OCI-LY7 (cell line): ENCODE measurements at regions not wholly inside any gene's neighbourhood (a gene's known extent, or its start where the extent isn't known, plus 50 kb on each side); places are given as distances from the start of the nearest gene placed in this dataset.

Source experiments
- BruUV-seq: library from RNA; stranded (reverse); fragments of 400-500 nt; replicated peaks from 2 replicates; lab custom pipeline; 2021; lab: Mats Ljungman, UMichigan
- CTCF ChIA-PET: fragments of 300-600 bp; sonication (Branson Sonifier 250); formaldehyde crosslinking; loops from one replicate; lab custom pipeline; 2022; ENCODE audit warnings: antibody characterized with exemption; ENCODE audit not compliant: unreplicated experiment; lab: Charles Lee
- POLR2A ChIA-PET: fragments of 300-600 bp; sonication (Branson Sonifier 250); formaldehyde crosslinking; loops from one replicate; lab custom pipeline; 2022; ENCODE audit warnings: antibody characterized with exemption; lab: Charles Lee
- DNase-seq: peaks from one replicate; pipeline ENCODE4 v3.0.0-alpha.2; 2015; ENCODE audit warnings: low spot score
- H2AFZ ChIP-seq: fragments of 200-600 bp; sonication (generic), shearing (Covaris generic); 2 replicates; pipeline ENCODE4 v1.6.1; 2014; ENCODE audit warnings: mild to moderate bottlenecking, antibody characterized with exemption, low read length, moderate library complexity
- H3K27ac ChIP-seq: fragments of 200-600 bp; sonication (generic); 2 replicates; pipeline ENCODE4 v1.5.1; 2014; ENCODE audit warnings: mixed run types, low read depth, mild to moderate bottlenecking, moderate library complexity, low read length, inconsistent platforms; ENCODE audit not compliant: poor library complexity, severe bottlenecking
- H3K36me3 ChIP-seq: fragments of 200-600 bp; sonication (generic); 2 replicates; pipeline ENCODE4 v1.6.1; 2014; ENCODE audit warnings: mild to moderate bottlenecking, antibody characterized with exemption, low read length, moderate library complexity, mixed read lengths; ENCODE audit not compliant: insufficient read depth
- H3K4me1 ChIP-seq: fragments of 200-600 bp; sonication (generic); 2 replicates; pipeline ENCODE4 v1.5.1; 2014; ENCODE audit warnings: mild to moderate bottlenecking, low read length; ENCODE audit not compliant: insufficient read depth, poor library complexity, severe bottlenecking
- H3K4me2 ChIP-seq: fragments of 200-600 bp; sonication (generic); 2 replicates; pipeline ENCODE4 v1.6.1; 2014; ENCODE audit warnings: mild to moderate bottlenecking, low read length
- H3K4me3 ChIP-seq: fragments of 200-600 bp; sonication (generic); 2 replicates; pipeline ENCODE4 v1.5.1; 2014; ENCODE audit warnings: mild to moderate bottlenecking, low read depth, low read length; ENCODE audit not compliant: poor library complexity, severe bottlenecking
- H3K79me2 ChIP-seq: fragments of 200-600 bp; sonication (generic); 2 replicates; pipeline ENCODE4 v1.6.1; 2016; ENCODE audit warnings: low read depth, mild to moderate bottlenecking, low read length, moderate library complexity, mixed read lengths; ENCODE audit not compliant: insufficient read depth
- H3K9me2 ChIP-seq: fragments of 200-600 bp; sonication (generic); 2 replicates; pipeline ENCODE4 v1.6.1; 2016; ENCODE audit warnings: mild to moderate bottlenecking, low read length, mixed read lengths; ENCODE audit not compliant: insufficient read depth
- H3K9me3 ChIP-seq: fragments of 200-600 bp; sonication (generic); 2 replicates; pipeline ENCODE4 v1.6.1; 2014; ENCODE audit warnings: mild to moderate bottlenecking, mixed run types, low read length, mixed read lengths
- H4K20me1 ChIP-seq: fragments of 200-600 bp; sonication (generic); 2 replicates; pipeline ENCODE4 v1.6.1; 2014; ENCODE audit warnings: mild to moderate bottlenecking, antibody characterized with exemption, low read length, moderate library complexity, mixed read lengths; ENCODE audit not compliant: insufficient read depth
- EZH2phosphoT487 ChIP-seq: fragments of 200-600 bp; sonication (generic); IDR thresholded peaks from 2 replicates; pipeline ENCODE4 v1.6.1; 2018; ENCODE audit warnings: low read depth, borderline replicate concordance, mild to moderate bottlenecking, mixed run types, antibody characterized with exemption, low read length, moderate library complexity, mixed read lengths
- intact Hi-C: fragments of 100-400 bp; cut with micrococcal nuclease; formaldehyde crosslinking; loops from one replicate; pipeline ENCODE4 v1.10.0; 2022; ENCODE audit not compliant: unreplicated experiment
- TF ChIP-seq, protein P1 (sequence below): fragments of 200-600 bp; sonication (generic); conservative IDR thresholded peaks from 2 replicates; pipeline ENCODE4 v1.5.1; 2014; ENCODE audit warnings: mild to moderate bottlenecking, antibody characterized with exemption, low read length, moderate library complexity, mixed read lengths

DNA sequence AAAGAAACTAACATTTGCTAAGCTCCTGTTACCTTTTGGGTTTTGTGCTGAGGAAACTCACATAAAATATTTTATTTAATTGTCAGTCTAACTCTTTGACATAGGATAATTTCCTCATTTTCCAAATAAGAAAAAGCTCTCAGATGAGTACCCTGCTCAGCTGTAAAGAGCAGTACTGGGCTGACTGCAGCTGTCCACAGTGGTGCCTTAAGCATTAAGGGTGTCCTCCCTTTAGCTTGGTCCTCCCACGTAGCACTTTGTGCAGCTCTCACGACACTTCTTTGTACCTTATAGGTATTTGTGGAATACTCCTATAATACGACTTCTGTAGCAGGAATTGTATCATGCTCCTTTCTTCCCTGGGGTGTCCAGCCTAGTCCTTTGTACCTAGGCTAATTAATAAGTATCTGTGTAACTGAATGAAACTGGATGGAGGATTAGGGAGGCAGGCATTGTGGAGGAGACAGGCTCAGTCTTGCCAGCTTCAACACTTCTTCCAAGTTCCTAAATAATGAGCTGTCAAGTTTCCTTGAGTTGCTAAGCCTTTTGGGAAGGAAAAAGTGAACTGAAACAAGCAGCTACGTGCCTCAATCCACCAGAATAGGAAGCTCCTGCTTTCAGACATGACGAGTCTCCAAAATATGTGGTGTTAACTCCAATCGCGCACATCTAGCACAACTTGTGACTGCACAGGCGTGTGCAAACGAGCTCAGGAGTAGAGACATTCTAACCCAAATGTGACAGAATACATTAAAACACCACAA, 123.0 kb downstream of the SLC38A4 start:
- DNase-seq, result no peak
- Histone ChIP-seq H3K27ac (no peak overlapping the region), H3K4me3 (no peak overlapping the region), H3K36me3 (no peaks in the 10 kb centered on the region), H3K4me1 (no peaks in the 10 kb centered on the region), H2AFZ (no peak overlapping the region), H3K79me2 (no peaks in the 10 kb centered on the region), H4K20me1 (no peaks in the 10 kb centered on the region), H3K4me2 (no peak overlapping the region), H3K9me3 (no peaks in the 10 kb centered on the region), H3K9me2 (no peaks in the 10 kb centered on the region)
- CTCF ChIA-PET, result no interaction called here
- TF ChIP-seq EZH2phosphoT487, result no peak
- TF ChIP-seq, protein P1, sequence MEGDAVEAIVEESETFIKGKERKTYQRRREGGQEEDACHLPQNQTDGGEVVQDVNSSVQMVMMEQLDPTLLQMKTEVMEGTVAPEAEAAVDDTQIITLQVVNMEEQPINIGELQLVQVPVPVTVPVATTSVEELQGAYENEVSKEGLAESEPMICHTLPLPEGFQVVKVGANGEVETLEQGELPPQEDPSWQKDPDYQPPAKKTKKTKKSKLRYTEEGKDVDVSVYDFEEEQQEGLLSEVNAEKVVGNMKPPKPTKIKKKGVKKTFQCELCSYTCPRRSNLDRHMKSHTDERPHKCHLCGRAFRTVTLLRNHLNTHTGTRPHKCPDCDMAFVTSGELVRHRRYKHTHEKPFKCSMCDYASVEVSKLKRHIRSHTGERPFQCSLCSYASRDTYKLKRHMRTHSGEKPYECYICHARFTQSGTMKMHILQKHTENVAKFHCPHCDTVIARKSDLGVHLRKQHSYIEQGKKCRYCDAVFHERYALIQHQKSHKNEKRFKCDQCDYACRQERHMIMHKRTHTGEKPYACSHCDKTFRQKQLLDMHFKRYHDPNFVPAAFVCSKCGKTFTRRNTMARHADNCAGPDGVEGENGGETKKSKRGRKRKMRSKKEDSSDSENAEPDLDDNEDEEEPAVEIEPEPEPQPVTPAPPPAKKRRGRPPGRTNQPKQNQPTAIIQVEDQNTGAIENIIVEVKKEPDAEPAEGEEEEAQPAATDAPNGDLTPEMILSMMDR, result no peak
- BruUV-seq, result no TSS peak
- intact Hi-C loops, result no loop called here
- POLR2A ChIA-PET, result no interaction called here

- no peaks in the 10 kb centered on the region for H3K79me2 ChIP-seq
- no peak overlapping the region for H3K4me3 ChIP-seq
- no peaks in the 10 kb centered on the region for H3K9me2 ChIP-seq
- intact Hi-C loops, result no loop called here
- BruUV-seq, result no TSS peak
- ChIA-PET CTCF (no interaction called here), POLR2A (interaction anchor here (0.6 kb wide), 1 partner anchor 20 kb away, joined by 3 read pairs; no protein-coding TSS in a partner anchor)
- no peak for DNase-seq
- H3K4me2 ChIP-seq, result no peak overlapping the region
- no peak overlapping the region for H3K27ac ChIP-seq
- no peaks in the 10 kb centered on the region for H3K9me3 ChIP-seq
- no peaks in the 10 kb centered on the region for H4K20me1 ChIP-seq
- H2AFZ ChIP-seq, result no peak overlapping the region
- H3K4me1 ChIP-seq, result no peaks in the 10 kb centered on the region
- H3K36me3 ChIP-seq, result no peaks in the 10 kb centered on the region
- TF ChIP-seq, protein P1, result no peak
- TF ChIP-seq EZH2phosphoT487, result no peak
These were observed 124.4 kb downstream of the SLC38A4 start for GRCh38 chr12:46701356-46701755.

DNA sequence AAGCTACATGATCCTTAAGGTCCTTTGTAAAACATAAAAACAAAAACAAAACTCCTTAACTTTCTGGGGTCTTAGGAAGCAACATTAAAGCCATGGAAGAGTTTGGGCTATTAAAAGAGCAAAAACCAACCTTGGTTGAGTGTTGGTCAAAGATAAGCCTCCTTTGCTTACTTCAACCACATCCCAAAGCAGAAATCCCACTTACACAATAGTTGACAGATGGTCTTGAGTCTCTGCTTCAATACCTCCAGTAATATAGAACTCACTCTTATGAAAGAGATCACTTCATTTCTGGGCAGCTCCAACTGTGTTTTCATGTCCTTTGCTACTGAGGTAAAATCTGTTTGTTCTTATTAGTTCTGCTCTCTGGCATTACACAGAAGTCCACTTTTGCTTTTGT, 125.8 kb downstream of the SLC38A4 start:
- no peak overlapping the region for H3K4me2 ChIP-seq
- no peak for DNase-seq
- no peak overlapping the region for H3K4me3 ChIP-seq
- TF ChIP-seq, protein P1, result no peak
- no peak for TF ChIP-seq EZH2phosphoT487
- H3K4me1 ChIP-seq, result no peaks in the 10 kb centered on the region
- BruUV-seq, result no TSS peak
- H3K79me2 ChIP-seq, result no peaks in the 10 kb centered on the region
- no peaks in the 10 kb centered on the region for H3K9me2 ChIP-seq
- H3K36me3 ChIP-seq, result no peaks in the 10 kb centered on the region
- H4K20me1 ChIP-seq, result no peaks in the 10 kb centered on the region
- intact Hi-C loops, result no loop called here
- no peak overlapping the region for H3K27ac ChIP-seq
- no peaks in the 10 kb centered on the region for H3K9me3 ChIP-seq
- CTCF ChIA-PET, result no interaction called here
- H2AFZ ChIP-seq, result no peak overlapping the region
- POLR2A ChIA-PET, result no interaction called here
